Fibroblast of mammary gland (primary cell): ENCODE measurements at regions not wholly inside any gene's neighbourhood (a gene's known extent, or its start where the extent isn't known, plus 50 kb on each side); places are given as distances from the start of the nearest gene placed in this dataset.

Experiments used
- DNase-seq: peaks from one replicate; pipeline ENCODE4 v3.0.0-alpha.2; 2010; ENCODE audit warnings: low read depth
- H3K4me3 ChIP-seq: 2 replicates; pipeline ENCODE4 v1.5.1; 2011; ENCODE audit warnings: low read depth, mild to moderate bottlenecking, low read length, moderate library complexity; ENCODE audit not compliant: control insufficient read depth
- TF ChIP-seq, protein P1 (sequence below): conservative IDR thresholded peaks from 2 replicates; pipeline ENCODE4 v1.5.1; 2011; ENCODE audit warnings: low read depth, low read length, inconsistent platforms; ENCODE audit not compliant: control insufficient read depth, insufficient read depth

GRCh38 chr13:88176231-88176630 is 505.1 kb downstream of the SLITRK5 start:
- H3K4me3 ChIP-seq: no peak overlapping the region
- no peak for DNase-seq
- TF ChIP-seq, protein P1, sequence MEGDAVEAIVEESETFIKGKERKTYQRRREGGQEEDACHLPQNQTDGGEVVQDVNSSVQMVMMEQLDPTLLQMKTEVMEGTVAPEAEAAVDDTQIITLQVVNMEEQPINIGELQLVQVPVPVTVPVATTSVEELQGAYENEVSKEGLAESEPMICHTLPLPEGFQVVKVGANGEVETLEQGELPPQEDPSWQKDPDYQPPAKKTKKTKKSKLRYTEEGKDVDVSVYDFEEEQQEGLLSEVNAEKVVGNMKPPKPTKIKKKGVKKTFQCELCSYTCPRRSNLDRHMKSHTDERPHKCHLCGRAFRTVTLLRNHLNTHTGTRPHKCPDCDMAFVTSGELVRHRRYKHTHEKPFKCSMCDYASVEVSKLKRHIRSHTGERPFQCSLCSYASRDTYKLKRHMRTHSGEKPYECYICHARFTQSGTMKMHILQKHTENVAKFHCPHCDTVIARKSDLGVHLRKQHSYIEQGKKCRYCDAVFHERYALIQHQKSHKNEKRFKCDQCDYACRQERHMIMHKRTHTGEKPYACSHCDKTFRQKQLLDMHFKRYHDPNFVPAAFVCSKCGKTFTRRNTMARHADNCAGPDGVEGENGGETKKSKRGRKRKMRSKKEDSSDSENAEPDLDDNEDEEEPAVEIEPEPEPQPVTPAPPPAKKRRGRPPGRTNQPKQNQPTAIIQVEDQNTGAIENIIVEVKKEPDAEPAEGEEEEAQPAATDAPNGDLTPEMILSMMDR: no peak

GRCh38 chr13:88183440-88183839 is 512.3 kb downstream of the SLITRK5 start:
- no peak for DNase-seq
- H3K4me3 ChIP-seq: no peak overlapping the region
- TF ChIP-seq, protein P1: no peak

- no peak for DNase-seq
- TF ChIP-seq, protein P1: no peak
- no peak overlapping the region for H3K4me3 ChIP-seq
These were observed 517.8 kb downstream of the SLITRK5 start for GRCh38 chr13:88188986-88189385.

GRCh38 chr13:88189728-88190127 is 518.6 kb downstream of the SLITRK5 start:
- TF ChIP-seq, protein P1: no peak

GRCh38 chr13:88196106-88196505 is 524.9 kb downstream of the SLITRK5 start:
- no peak overlapping the region for H3K4me3 ChIP-seq
- TF ChIP-seq, protein P1: no peak
- DNase-seq: no peak

More at GRCh38 chr13:88189728-88190127, 518.6 kb downstream of the SLITRK5 start:
- DNase-seq: no peak
- no peak overlapping the region for H3K4me3 ChIP-seq

DNA sequence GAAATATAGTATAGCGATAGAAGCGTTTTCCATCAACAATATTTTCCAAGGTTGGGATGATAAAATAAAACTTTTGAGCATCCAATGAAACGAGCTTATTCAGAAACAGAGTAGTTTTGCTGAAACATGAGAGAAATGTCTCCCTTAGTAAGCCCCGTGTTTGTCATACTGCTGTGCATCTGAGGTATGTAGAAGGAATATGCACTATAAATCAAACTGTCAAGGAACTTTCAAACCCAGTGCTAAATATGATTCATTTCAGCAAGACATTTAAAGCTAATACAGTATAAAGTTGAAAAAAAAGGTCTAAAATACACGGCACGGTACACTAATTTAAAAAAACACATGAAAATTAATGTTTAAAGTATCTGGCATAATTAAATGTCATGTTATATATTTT is 546.2 kb downstream of the SLITRK5 start:
- TF ChIP-seq, protein P1: no peak
- DNase-seq: no peak
- no peak overlapping the region for H3K4me3 ChIP-seq

GRCh38 chr13:88217883-88218282 is 546.7 kb downstream of the SLITRK5 start:
- no peak for DNase-seq
- H3K4me3 ChIP-seq: no peak overlapping the region
- TF ChIP-seq, protein P1: no peak
